ENCODE measurements at regions not wholly inside any gene's neighbourhood (a gene's known extent, or its start where the extent isn't known, plus 50 kb on each side); places are given as distances from the start of the nearest gene placed in this dataset.
A peak's percentile ranks its signal among the peaks of the same experiment; 100 is the strongest.

DNA sequence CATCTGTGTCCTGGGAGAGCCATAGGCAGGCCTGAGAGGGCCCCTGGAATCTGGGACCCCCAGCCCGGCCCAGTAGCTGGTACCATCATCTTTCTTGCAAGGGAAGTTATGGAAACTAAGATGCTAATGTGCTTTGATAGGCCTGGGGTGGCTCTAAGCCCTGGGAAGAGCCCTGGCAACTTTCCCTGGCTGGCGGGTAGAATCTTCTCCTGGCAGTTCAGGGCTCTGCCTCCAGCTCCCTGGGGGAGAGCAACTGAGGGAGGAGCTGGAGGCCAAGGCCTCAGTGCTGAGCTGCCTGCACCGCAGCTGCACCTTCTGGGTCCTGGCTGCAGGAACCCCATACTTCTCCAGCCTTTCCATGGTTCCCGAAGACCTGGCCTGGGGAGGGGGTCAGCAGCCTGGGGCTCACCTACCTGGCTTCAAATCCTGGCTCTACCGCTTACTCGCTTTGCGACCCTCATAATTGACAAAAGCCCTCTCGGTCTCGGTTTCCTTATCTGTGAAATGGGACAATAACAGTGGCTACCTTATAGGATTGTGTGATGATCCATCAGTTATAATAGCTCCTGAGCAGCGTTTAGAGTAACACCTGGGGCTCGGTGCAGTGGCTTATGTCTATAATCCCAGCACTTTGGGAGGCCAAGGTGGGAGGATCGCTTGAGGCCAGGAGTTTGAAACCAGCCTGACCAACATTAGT is 333.7 kb downstream of the SEC14L1 start:
- H3K79me2 ChIP-seq (ENCODE audit: control insufficient read depth, insufficient read depth, low read length): peaks cover 69% of the 10 kb centered on the region
- peaks cover 31% of the 10 kb centered on the region; the same call in 1 of the 2 replicates for H4K20me1 ChIP-seq (replicated peaks; ENCODE audit: control insufficient read depth, insufficient read depth, low read length)
- BruUV-seq (replicated peaks): no TSS peak
- H3K4me1 ChIP-seq (replicated peaks in 1 of 2; ENCODE audit: control insufficient read depth in 2 of 2, insufficient read depth in 2 of 2, low read length in 2 of 2): peaks cover 31 to 46% of the 10 kb centered on the region in 2 experiments
- no peak for FAIRE-seq
- ATAC-seq: no peak
- no peak overlapping the region for H3K4me3 ChIP-seq
- no peak overlapping the region for H3K27ac ChIP-seq (ENCODE audit: extremely low read depth, low read depth, low read length)
- no peak overlapping the region for H2AFZ ChIP-seq (ENCODE audit: low read depth, low read length)
- ChIA-PET POLR2A (interaction anchor here (0.5 to 0.9 kb wide), 2 partner anchors 136 to 151 kb away, joined by 4 read pairs; no protein-coding TSS in a partner anchor), CTCF (ENCODE audit: low intra/inter-chr PET ratio) (no interaction called here)
- intact Hi-C loops (cut with micrococcal nuclease): no loop called here
- H3K9me1 ChIP-seq (ENCODE audit: control insufficient read depth, insufficient read depth, low read length): peaks cover 3% of the 10 kb centered on the region
- no peak for DNase-seq (ENCODE audit: extremely low read depth in 1 of 4, low spot score in 3 of 4)
- in situ Hi-C loops (cut with MboI): no loop called here
- 0 out of 3 replicates have a peak, but pooled peaks cover 8% of the 10 kb centered on the region for H3K36me3 ChIP-seq (ENCODE audit: control insufficient read depth, insufficient read depth, low read length)
- WGBS (ENCODE audit: insufficient coverage, low coverage, missing lambda C conversion rate): 89% methylated on average over 12 of the region's 12 CpGs
- H3K9ac ChIP-seq (ENCODE audit: insufficient read depth in 1 of 2, low read depth in 2 of 2, low read length in 2 of 2): no peak overlapping the region
- H3K27me3 ChIP-seq (ENCODE audit: control insufficient read depth in 2 of 2, insufficient read depth in 2 of 2, low read length in 2 of 2): no peaks in the 10 kb centered on the region
- H3K4me2 ChIP-seq (ENCODE audit: insufficient read depth, low read length): no peak overlapping the region
- no peaks in the 10 kb centered on the region for H3K9me3 ChIP-seq (replicated peaks; ENCODE audit: control insufficient read depth, insufficient read depth, low read depth, low read length)
- no peak for TF ChIP-seq E2F3 (CRISPR knock-in tag; IDR thresholded peaks at IDR 0.05)
- TF ChIP-seq OTX1 (CRISPR knock-in tag; IDR thresholded peaks at IDR 0.05): no peak
- TF ChIP-seq, protein P1, sequence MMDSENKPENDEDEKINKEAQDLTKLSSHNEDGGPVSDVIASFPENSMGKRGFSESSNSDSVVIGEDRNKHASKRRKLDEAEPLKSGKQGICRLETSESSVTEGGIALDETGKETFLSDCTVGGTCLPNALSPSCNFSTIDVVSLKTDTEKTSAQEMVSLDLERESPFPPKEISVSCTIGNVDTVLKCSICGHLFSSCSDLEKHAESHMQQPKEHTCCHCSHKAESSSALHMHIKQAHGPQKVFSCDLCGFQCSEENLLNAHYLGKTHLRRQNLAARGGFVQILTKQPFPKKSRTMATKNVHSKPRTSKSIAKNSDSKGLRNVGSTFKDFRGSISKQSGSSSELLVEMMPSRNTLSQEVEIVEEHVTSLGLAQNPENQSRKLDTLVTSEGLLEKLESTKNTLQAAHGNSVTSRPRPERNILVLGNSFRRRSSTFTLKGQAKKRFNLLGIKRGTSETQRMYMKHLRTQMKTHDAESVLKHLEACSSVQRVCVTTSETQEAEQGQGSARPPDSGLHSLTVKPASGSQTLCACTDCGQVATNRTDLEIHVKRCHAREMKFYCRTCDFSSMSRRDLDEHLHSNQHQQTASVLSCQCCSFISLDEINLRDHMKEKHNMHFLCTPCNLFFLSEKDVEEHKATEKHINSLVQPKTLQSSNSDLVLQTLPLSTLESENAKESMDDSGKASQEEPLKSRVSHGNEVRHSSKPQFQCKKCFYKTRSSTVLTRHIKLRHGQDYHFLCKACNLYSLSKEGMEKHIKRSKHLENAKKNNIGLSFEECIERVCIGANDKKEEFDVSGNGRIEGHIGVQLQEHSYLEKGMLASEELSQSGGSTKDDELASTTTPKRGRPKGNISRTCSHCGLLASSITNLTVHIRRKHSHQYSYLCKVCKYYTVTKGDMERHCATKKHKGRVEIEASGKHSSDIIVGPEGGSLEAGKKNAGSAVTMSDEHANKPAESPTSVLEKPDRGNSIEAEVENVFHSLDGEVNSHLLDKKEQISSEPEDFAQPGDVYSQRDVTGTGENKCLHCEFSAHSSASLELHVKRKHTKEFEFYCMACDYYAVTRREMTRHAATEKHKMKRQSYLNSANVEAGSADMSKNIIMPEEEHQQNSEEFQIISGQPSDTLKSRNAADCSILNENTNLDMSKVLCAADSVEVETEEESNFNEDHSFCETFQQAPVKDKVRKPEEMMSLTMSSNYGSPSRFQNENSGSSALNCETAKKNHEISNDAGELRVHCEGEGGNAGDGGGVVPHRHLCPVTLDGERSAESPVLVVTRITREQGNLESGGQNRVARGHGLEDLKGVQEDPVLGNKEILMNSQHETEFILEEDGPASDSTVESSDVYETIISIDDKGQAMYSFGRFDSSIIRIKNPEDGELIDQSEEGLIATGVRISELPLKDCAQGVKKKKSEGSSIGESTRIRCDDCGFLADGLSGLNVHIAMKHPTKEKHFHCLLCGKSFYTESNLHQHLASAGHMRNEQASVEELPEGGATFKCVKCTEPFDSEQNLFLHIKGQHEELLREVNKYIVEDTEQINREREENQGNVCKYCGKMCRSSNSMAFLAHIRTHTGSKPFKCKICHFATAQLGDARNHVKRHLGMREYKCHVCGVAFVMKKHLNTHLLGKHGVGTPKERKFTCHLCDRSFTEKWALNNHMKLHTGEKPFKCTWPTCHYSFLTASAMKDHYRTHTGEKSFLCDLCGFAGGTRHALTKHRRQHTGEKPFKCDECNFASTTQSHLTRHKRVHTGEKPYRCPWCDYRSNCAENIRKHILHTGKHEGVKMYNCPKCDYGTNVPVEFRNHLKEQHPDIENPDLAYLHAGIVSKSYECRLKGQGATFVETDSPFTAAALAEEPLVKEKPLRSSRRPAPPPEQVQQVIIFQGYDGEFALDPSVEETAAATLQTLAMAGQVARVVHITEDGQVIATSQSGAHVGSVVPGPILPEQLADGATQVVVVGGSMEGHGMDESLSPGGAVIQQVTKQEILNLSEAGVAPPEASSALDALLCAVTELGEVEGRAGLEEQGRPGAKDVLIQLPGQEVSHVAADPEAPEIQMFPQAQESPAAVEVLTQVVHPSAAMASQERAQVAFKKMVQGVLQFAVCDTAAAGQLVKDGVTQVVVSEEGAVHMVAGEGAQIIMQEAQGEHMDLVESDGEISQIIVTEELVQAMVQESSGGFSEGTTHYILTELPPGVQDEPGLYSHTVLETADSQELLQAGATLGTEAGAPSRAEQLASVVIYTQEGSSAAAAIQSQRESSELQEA (IDR thresholded peaks at IDR 0.05; ENCODE audit: low read depth): no peak
- TF ChIP-seq ZNF780A (CRISPR knock-in tag; IDR thresholded peaks at IDR 0.05): no peak
- TF ChIP-seq KHSRP (IDR thresholded peaks at IDR 0.05): no peak
- no peak for TF ChIP-seq XRCC4 (IDR thresholded peaks at IDR 0.05; ENCODE audit: extremely low read depth, insufficient read depth, insufficient read length)
- 0 out of 4 replicates have a peak, but pooled peaks of 1 of the 2 experiments have one; percentile 30 for TF ChIP-seq RCOR1 (IDR thresholded peaks at IDR 0.05; ENCODE audit: borderline replicate concordance in 1 of 2, low read depth in 2 of 2, low read length in 2 of 2)
- no peak for TF ChIP-seq CCAR2 (IDR thresholded peaks at IDR 0.05; ENCODE audit: low read depth, low read length)
- no peak for TF ChIP-seq ATF1 (CRISPR knock-in tag; IDR thresholded peaks at IDR 0.05)
- no peak for TF ChIP-seq ATF1 (tag; IDR thresholded peaks at IDR 0.05)
- TF ChIP-seq EGR1 (conservative IDR thresholded peaks at IDR 0.05): no peak
- no peak for TF ChIP-seq JUND (IDR thresholded peaks at IDR 0.05; ENCODE audit: borderline replicate concordance, low read depth, low read length)
- no peak for TF ChIP-seq JUND (tag; IDR thresholded peaks at IDR 0.05; ENCODE audit: borderline replicate concordance, low read depth, low read length)
- TF ChIP-seq MEF2D (tag; conservative IDR thresholded peaks at IDR 0.05; ENCODE audit: low read depth): no peak
- no peak for TF ChIP-seq MTA2 (IDR thresholded peaks at IDR 0.05; ENCODE audit: low read depth)
- TF ChIP-seq CHCHD3 (CRISPR knock-in tag; IDR thresholded peaks at IDR 0.05): no peak
- TF ChIP-seq, protein P2, sequence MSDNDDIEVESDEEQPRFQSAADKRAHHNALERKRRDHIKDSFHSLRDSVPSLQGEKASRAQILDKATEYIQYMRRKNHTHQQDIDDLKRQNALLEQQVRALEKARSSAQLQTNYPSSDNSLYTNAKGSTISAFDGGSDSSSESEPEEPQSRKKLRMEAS (CRISPR knock-in tag; IDR thresholded peaks at IDR 0.05): no peak
- TF ChIP-seq KDM1A (IDR thresholded peaks at IDR 0.05): 0 out of 4 replicates have a peak, but pooled peaks of 1 of the 2 experiments have one; percentile 41
